ENCODE measurements at regions not wholly inside any gene's neighbourhood (a gene's known extent, or its start where the extent isn't known, plus 50 kb on each side); places are given as distances from the start of the nearest gene placed in this dataset.

DNA sequence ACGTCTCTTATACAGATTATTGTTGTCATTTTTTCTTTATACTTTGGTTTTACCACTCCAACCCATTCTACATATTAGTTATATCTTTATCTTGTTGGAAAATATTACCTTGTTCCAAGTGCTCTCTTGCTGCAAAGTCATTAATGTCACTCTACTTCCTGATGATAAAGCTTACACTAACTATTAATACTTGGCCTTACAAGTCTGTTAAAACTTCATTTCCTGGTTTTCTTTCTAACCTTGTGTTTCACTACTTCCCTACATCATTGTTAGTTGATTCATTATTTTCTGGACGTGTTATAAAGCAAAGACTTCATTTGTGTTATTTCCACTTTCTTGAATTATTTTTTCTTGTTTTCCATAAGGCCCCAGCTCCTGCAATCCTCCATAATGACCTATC lies 382.6 kb upstream of the CDH20 start:
- CTCF ChIA-PET: interaction anchor here (1.6 kb wide), 1 partner anchor 17 kb away, joined by 4 read pairs; no protein-coding TSS in a partner anchor
- TF ChIP-seq, protein P1, sequence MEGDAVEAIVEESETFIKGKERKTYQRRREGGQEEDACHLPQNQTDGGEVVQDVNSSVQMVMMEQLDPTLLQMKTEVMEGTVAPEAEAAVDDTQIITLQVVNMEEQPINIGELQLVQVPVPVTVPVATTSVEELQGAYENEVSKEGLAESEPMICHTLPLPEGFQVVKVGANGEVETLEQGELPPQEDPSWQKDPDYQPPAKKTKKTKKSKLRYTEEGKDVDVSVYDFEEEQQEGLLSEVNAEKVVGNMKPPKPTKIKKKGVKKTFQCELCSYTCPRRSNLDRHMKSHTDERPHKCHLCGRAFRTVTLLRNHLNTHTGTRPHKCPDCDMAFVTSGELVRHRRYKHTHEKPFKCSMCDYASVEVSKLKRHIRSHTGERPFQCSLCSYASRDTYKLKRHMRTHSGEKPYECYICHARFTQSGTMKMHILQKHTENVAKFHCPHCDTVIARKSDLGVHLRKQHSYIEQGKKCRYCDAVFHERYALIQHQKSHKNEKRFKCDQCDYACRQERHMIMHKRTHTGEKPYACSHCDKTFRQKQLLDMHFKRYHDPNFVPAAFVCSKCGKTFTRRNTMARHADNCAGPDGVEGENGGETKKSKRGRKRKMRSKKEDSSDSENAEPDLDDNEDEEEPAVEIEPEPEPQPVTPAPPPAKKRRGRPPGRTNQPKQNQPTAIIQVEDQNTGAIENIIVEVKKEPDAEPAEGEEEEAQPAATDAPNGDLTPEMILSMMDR (IDR thresholded peaks at IDR 0.05; ENCODE audit: control extremely low read depth, extremely low read depth, low read depth, missing control alignments): no peak
- POLR2A ChIA-PET: no interaction called here
- DNase-seq (ENCODE audit: extremely low spot score): no peak

GRCh38 chr18:60951091-60951490 lies 382.1 kb upstream of the CDH20 start:
- ChIA-PET POLR2A (no interaction called here), CTCF (interaction anchor here (1.6 kb wide), 1 partner anchor 17 kb away, joined by 4 read pairs; no protein-coding TSS in a partner anchor)
- TF ChIP-seq, protein P1 (IDR thresholded peaks at IDR 0.05; ENCODE audit: control extremely low read depth, extremely low read depth, low read depth, missing control alignments): no peak
- no peak for DNase-seq (ENCODE audit: extremely low spot score)

- no peak for DNase-seq (ENCODE audit: extremely low spot score)
- ChIA-PET POLR2A (no interaction called here), CTCF (no interaction called here)
- TF ChIP-seq, protein P1 (IDR thresholded peaks at IDR 0.05; ENCODE audit: control extremely low read depth, extremely low read depth, low read depth, missing control alignments): no peak
These were observed 370.6 kb upstream of the CDH20 start for GRCh38 chr18:60962625-60963024.

GRCh38 chr18:60965856-60966255 lies 367.4 kb upstream of the CDH20 start:
- POLR2A ChIA-PET: no interaction called here
- CTCF ChIA-PET: no interaction called here
- TF ChIP-seq, protein P1 (IDR thresholded peaks at IDR 0.05; ENCODE audit: control extremely low read depth, extremely low read depth, low read depth, missing control alignments): no peak
- DNase-seq (ENCODE audit: extremely low spot score): no peak

DNA sequence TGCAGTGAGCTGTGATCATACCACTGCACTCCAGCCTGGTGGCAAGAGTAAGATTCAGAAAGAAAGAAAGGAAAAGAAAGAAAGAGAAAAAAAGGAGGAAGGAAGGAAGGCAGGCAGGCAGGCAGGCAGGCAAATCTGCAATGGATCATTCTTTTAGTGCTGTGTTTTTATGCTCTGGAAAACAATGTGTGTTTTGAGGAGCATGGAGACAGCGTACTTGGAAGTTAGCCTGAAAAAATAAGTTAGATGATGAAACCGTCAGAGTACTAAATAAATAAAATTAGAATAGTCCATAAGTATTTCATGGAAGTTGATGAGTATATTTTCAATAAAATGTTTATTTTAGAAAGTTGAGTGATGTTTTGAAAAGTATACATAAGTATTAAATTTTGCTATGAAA lies 366.4 kb upstream of the CDH20 start:
- TF ChIP-seq, protein P1 (IDR thresholded peaks at IDR 0.05; ENCODE audit: control extremely low read depth, extremely low read depth, low read depth, missing control alignments): no peak
- ChIA-PET POLR2A (no interaction called here), CTCF (no interaction called here)
- DNase-seq (ENCODE audit: extremely low spot score): no peak

- DNase-seq (ENCODE audit: extremely low spot score): no peak
- CTCF ChIA-PET: interaction anchor here (2.6 kb wide), 1 partner anchor 8 kb away, joined by 7 read pairs; no protein-coding TSS in a partner anchor
- TF ChIP-seq, protein P1 (IDR thresholded peaks at IDR 0.05; ENCODE audit: control extremely low read depth, extremely low read depth, low read depth, missing control alignments): no peak
- POLR2A ChIA-PET: no interaction called here
These were observed 357.8 kb upstream of the CDH20 start for GRCh38 chr18:60975420-60975819.

GRCh38 chr18:60976976-60977375 lies 356.3 kb upstream of the CDH20 start:
- DNase-seq (ENCODE audit: extremely low spot score): no peak
- ChIA-PET POLR2A (no interaction called here), CTCF (interaction anchor here (0.9 kb wide), 1 partner anchor 19 kb away, joined by 3 read pairs; no protein-coding TSS in a partner anchor)
- TF ChIP-seq, protein P1 (IDR thresholded peaks at IDR 0.05; ENCODE audit: control extremely low read depth, extremely low read depth, low read depth, missing control alignments): no peak

Data from GM10248 (cell line).